ENCODE measurements at regions not wholly inside any gene's neighbourhood (a gene's known extent, or its start where the extent isn't known, plus 50 kb on each side); places are given as distances from the start of the nearest gene placed in this dataset.

GRCh38 chr2:104430359-104430740 is 423.6 kb upstream of the POU3F3 start:
- TF ChIP-seq GATA3 (IDR thresholded peaks at IDR 0.05; ENCODE audit: low read depth, low read length) (no peak), GATA2 (IDR thresholded peaks at IDR 0.05; ENCODE audit: low read depth, low read length) (no peak)

- TF ChIP-seq GATA3 (IDR thresholded peaks at IDR 0.05; ENCODE audit: low read depth, low read length) (no peak), GATA2 (IDR thresholded peaks at IDR 0.05; ENCODE audit: low read depth, low read length) (no peak)
Observed at GRCh38 chr2:104430852-104431251, 423.1 kb upstream of the POU3F3 start.

GRCh38 chr2:104431701-104432121 is 422.2 kb upstream of the POU3F3 start:
- TF ChIP-seq GATA3 (IDR thresholded peaks at IDR 0.05; ENCODE audit: low read depth, low read length): no peak
- no peak for TF ChIP-seq GATA2 (IDR thresholded peaks at IDR 0.05; ENCODE audit: low read depth, low read length)

- no peak for TF ChIP-seq GATA3 (IDR thresholded peaks at IDR 0.05; ENCODE audit: low read depth, low read length)
- no peak for TF ChIP-seq GATA2 (IDR thresholded peaks at IDR 0.05; ENCODE audit: low read depth, low read length)
Observed at GRCh38 chr2:104432401-104432800, 421.5 kb upstream of the POU3F3 start.

- TF ChIP-seq GATA3 (IDR thresholded peaks at IDR 0.05; ENCODE audit: low read depth, low read length): no peak
- TF ChIP-seq GATA2 (IDR thresholded peaks at IDR 0.05; ENCODE audit: low read depth, low read length): no peak
Observed at GRCh38 chr2:104432991-104433390, 420.9 kb upstream of the POU3F3 start.

GRCh38 chr2:104433657-104434056 is 420.3 kb upstream of the POU3F3 start:
- no peak for TF ChIP-seq GATA2 (IDR thresholded peaks at IDR 0.05; ENCODE audit: low read depth, low read length)

GRCh38 chr2:104434318-104434792 is 419.6 kb upstream of the POU3F3 start:
- TF ChIP-seq GATA3 (IDR thresholded peaks at IDR 0.05; ENCODE audit: low read depth, low read length): no peak
- TF ChIP-seq GATA2 (IDR thresholded peaks at IDR 0.05; ENCODE audit: low read depth, low read length): no peak

GRCh38 chr2:104434966-104435365 is 418.9 kb upstream of the POU3F3 start:
- TF ChIP-seq GATA3 (IDR thresholded peaks at IDR 0.05; ENCODE audit: low read depth, low read length) (no peak), GATA2 (IDR thresholded peaks at IDR 0.05; ENCODE audit: low read depth, low read length) (no peak)

- TF ChIP-seq GATA2 (IDR thresholded peaks at IDR 0.05; ENCODE audit: low read depth, low read length): no peak
- TF ChIP-seq GATA3 (IDR thresholded peaks at IDR 0.05; ENCODE audit: low read depth, low read length): no peak
Observed at GRCh38 chr2:104438481-104438880, 415.4 kb upstream of the POU3F3 start.

GRCh38 chr2:104443145-104443544 is 410.8 kb upstream of the POU3F3 start:
- TF ChIP-seq GATA2 (IDR thresholded peaks at IDR 0.05; ENCODE audit: low read depth, low read length) (no peak), GATA3 (IDR thresholded peaks at IDR 0.05; ENCODE audit: low read depth, low read length) (no peak)

GRCh38 chr2:104444392-104444791 is 409.5 kb upstream of the POU3F3 start:
- no peak for TF ChIP-seq GATA3 (IDR thresholded peaks at IDR 0.05; ENCODE audit: low read depth, low read length)
- TF ChIP-seq GATA2 (IDR thresholded peaks at IDR 0.05; ENCODE audit: low read depth, low read length): no peak

- TF ChIP-seq GATA3 (IDR thresholded peaks at IDR 0.05; ENCODE audit: low read depth, low read length): no peak
- TF ChIP-seq GATA2 (IDR thresholded peaks at IDR 0.05; ENCODE audit: low read depth, low read length): no peak
Observed at GRCh38 chr2:104444889-104445288, 409.0 kb upstream of the POU3F3 start.

- no peak for TF ChIP-seq GATA3 (IDR thresholded peaks at IDR 0.05; ENCODE audit: low read depth, low read length)
- no peak for TF ChIP-seq GATA2 (IDR thresholded peaks at IDR 0.05; ENCODE audit: low read depth, low read length)
Observed at GRCh38 chr2:104447831-104448434, 406.0 kb upstream of the POU3F3 start.

GRCh38 chr2:104448661-104449440 is 405.1 kb upstream of the POU3F3 start:
- TF ChIP-seq GATA3 (IDR thresholded peaks at IDR 0.05; ENCODE audit: low read depth, low read length): no peak
- no peak for TF ChIP-seq GATA2 (IDR thresholded peaks at IDR 0.05; ENCODE audit: low read depth, low read length)

- TF ChIP-seq GATA2 (IDR thresholded peaks at IDR 0.05; ENCODE audit: low read depth, low read length) (no peak), GATA3 (IDR thresholded peaks at IDR 0.05; ENCODE audit: low read depth, low read length) (no peak)
Observed at GRCh38 chr2:104452558-104452957, 401.4 kb upstream of the POU3F3 start.
